ENCODE measurements at regions not wholly inside any gene's neighbourhood (a gene's known extent, or its start where the extent isn't known, plus 50 kb on each side); places are given as distances from the start of the nearest gene placed in this dataset.
"Not testable (repeated sequence)": the region's sequence is repeated elsewhere in the genome, so short reads cannot be mapped to it uniquely, and the experiment has no call there.

GRCh38 chr2:175827856-175828255 is 174.2 kb downstream of the LNPK start:
- no peak for DNase-seq

- no peak for DNase-seq
Observed at GRCh38 chr2:175824243-175824642, 177.8 kb downstream of the LNPK start.

- DNase-seq: no peak
Observed at GRCh38 chr2:175823707-175824073, 178.4 kb downstream of the LNPK start.

- DNase-seq: no peak
Observed at GRCh38 chr2:175823002-175823706, 178.9 kb downstream of the LNPK start.

- no peak for DNase-seq
Observed at GRCh38 chr2:175817221-175817620, 184.8 kb downstream of the LNPK start.

GRCh38 chr2:175815537-175815936 is 186.5 kb downstream of the LNPK start:
- no peak for DNase-seq

- DNase-seq: no peak
Observed at GRCh38 chr2:175811971-175812370, 190.1 kb downstream of the LNPK start.

- DNase-seq: no peak
Observed at GRCh38 chr2:175808858-175809257, 193.2 kb downstream of the LNPK start.

GRCh38 chr2:175808078-175808477 is 194.0 kb downstream of the LNPK start:
- no peak for DNase-seq

GRCh38 chr2:175807031-175807873 is 194.8 kb downstream of the LNPK start:
- DNase-seq: no peak

- DNase-seq: no peak
Observed at GRCh38 chr2:175806570-175806969, 195.5 kb downstream of the LNPK start.

- DNase-seq: no peak
Observed at GRCh38 chr2:175806125-175806490, 196.0 kb downstream of the LNPK start.

GRCh38 chr2:175805442-175806124 is 196.5 kb downstream of the LNPK start:
- DNase-seq: no peak

GRCh38 chr2:175804122-175804521 is 197.9 kb downstream of the LNPK start:
- DNase-seq: no peak

- DNase-seq: not testable (repeated sequence)
Observed at GRCh38 chr2:175796422-175796821, 205.6 kb downstream of the LNPK start.

GRCh38 chr2:175793648-175794047 is 208.4 kb downstream of the LNPK start:
- no peak for DNase-seq

GRCh38 chr2:175792881-175793280 is 209.2 kb downstream of the LNPK start:
- no peak for DNase-seq

- DNase-seq: no peak
Observed at GRCh38 chr2:175792199-175792598, 209.9 kb downstream of the LNPK start.

GRCh38 chr2:175786471-175787124 is 215.5 kb downstream of the LNPK start:
- no peak for DNase-seq

GRCh38 chr2:175777337-175777736 is 224.7 kb downstream of the LNPK start:
- DNase-seq: not testable (repeated sequence)

GRCh38 chr2:175769200-175769599 is 232.9 kb downstream of the LNPK start:
- DNase-seq: no peak

GRCh38 chr2:175766880-175767279 is 235.2 kb downstream of the LNPK start:
- no peak for DNase-seq

Measured in cerebellar nuclear complex (tissue), 1 donor.